KMS-11 (cell line): ENCODE measurements at regions not wholly inside any gene's neighbourhood (a gene's known extent, or its start where the extent isn't known, plus 50 kb on each side); places are given as distances from the start of the nearest gene placed in this dataset.
A peak's percentile ranks its signal among the peaks of the same experiment; 100 is the strongest.

Source experiments
- H2AFZ ChIP-seq: fragments of 200-600 bp; sonication (generic); 2 replicates; pipeline ENCODE4 v1.6.1; 2016; ENCODE audit warnings: antibody characterized with exemption, mixed run types, low read depth
- H3K27ac ChIP-seq: fragments of 200-600 bp; sonication (generic); 2 replicates; pipeline ENCODE4 v1.6.1; 2016; ENCODE audit warnings: mild to moderate bottlenecking, mixed run types
- H3K27me3 ChIP-seq: fragments of 200-600 bp; sonication (generic); 2 replicates; pipeline ENCODE4 v1.6.1; 2017; ENCODE audit warnings: mild to moderate bottlenecking, low read depth, mixed run types, moderate library complexity; ENCODE audit not compliant: insufficient read depth
- H3K36me3 ChIP-seq: fragments of 200-600 bp; sonication (generic); 2 replicates; pipeline ENCODE4 v1.6.1; 2017; ENCODE audit warnings: mild to moderate bottlenecking, mixed run types; ENCODE audit not compliant: insufficient read depth
- H3K4me1 ChIP-seq: fragments of 200-600 bp; sonication (generic); 2 replicates; pipeline ENCODE4 v1.6.1; 2016; ENCODE audit warnings: mild to moderate bottlenecking, low read depth, mixed run types; ENCODE audit not compliant: poor library complexity, severe bottlenecking
- H3K4me2 ChIP-seq: fragments of 200-600 bp; sonication (generic); 2 replicates; pipeline ENCODE4 v1.7.0; 2016; ENCODE audit warnings: mild to moderate bottlenecking, mixed run types
- H3K4me3 ChIP-seq: fragments of 200-600 bp; sonication (generic); IDR thresholded peaks from 2 replicates; pipeline ENCODE4 v1.6.1; 2017; ENCODE audit warnings: low read depth, low read length, mixed read lengths; ENCODE audit not compliant: insufficient read depth
- H3K79me2 ChIP-seq: fragments of 200-600 bp; sonication (generic); 2 replicates; pipeline ENCODE4 v1.6.1; 2016; ENCODE audit warnings: low read depth, mixed run types; ENCODE audit not compliant: insufficient read depth
- H3K9ac ChIP-seq: fragments of 200-600 bp; sonication (generic); 2 replicates; pipeline ENCODE4 v1.6.1; 2016; ENCODE audit warnings: mild to moderate bottlenecking, mixed run types
- H4K20me1 ChIP-seq: fragments of 200-600 bp; sonication (generic); 2 replicates; pipeline ENCODE4 v1.6.1; 2016; ENCODE audit warnings: mild to moderate bottlenecking, mixed run types; ENCODE audit not compliant: insufficient read depth
- CTCF ChIP-seq: fragments of 200-600 bp; sonication (generic); conservative IDR thresholded peaks from 2 replicates; pipeline ENCODE4 v1.6.1; 2017; ENCODE audit warnings: low read depth, mild to moderate bottlenecking, antibody characterized with exemption, low read length, moderate library complexity, mixed read lengths

- peak overlapping the region; percentile 99 for H3K27ac ChIP-seq
- TF ChIP-seq CTCF: no peak
- H3K27me3 ChIP-seq: no peaks in the 10 kb centered on the region
- H3K4me2 ChIP-seq: peak overlapping the region; percentile 74
- no peaks in the 10 kb centered on the region for H4K20me1 ChIP-seq
- peak overlapping the region; percentile 60 for H2AFZ ChIP-seq
- H3K79me2 ChIP-seq: no peaks in the 10 kb centered on the region
- H3K4me1 ChIP-seq: peaks cover 19% of the 10 kb centered on the region
- no peaks in the 10 kb centered on the region for H3K36me3 ChIP-seq
- no peak overlapping the region for H3K4me3 ChIP-seq
- H3K9ac ChIP-seq: peak overlapping the region; percentile 95
These were observed 50.0 kb upstream of the EZR start for GRCh38 chr6:158868890-158869825.
